Transverse colon (tissue), 4 donors: ENCODE measurements at regions not wholly inside any gene's neighbourhood (a gene's known extent, or its start where the extent isn't known, plus 50 kb on each side); places are given as distances from the start of the nearest gene placed in this dataset.

Experiments
- DNase-seq: peaks from one replicate; pipeline ENCODE4 v3.0.0-alpha.2; 2019
- H3K27ac ChIP-seq, 4 donors: fragments of 200-600 bp; sonication (generic); 2 replicates each; pipeline ENCODE4 v1.5.1; 2016 to 2018; ENCODE audit warnings: inconsistent platforms in 4 of 4
- H3K27me3 ChIP-seq: fragments of 200-600 bp; sonication (generic); 2 replicates; pipeline ENCODE4 v1.5.1; 2017; ENCODE audit warnings: inconsistent platforms
- H3K36me3 ChIP-seq, 4 donors: fragments of 200-600 bp; sonication (generic); 2 replicates each; pipeline ENCODE4 v1.5.1; 2017 to 2019; ENCODE audit warnings: inconsistent platforms in 4 of 4
- H3K4me1 ChIP-seq, 4 donors: fragments of 200-600 bp; sonication (generic); 2 replicates each; pipeline ENCODE4 v1.5.1; 2017 to 2020; ENCODE audit warnings: inconsistent platforms in 4 of 4
- H3K4me3 ChIP-seq, 4 donors: fragments of 200-600 bp; sonication (generic); 1 replicate in 1 of 4; 2 replicates in 3 of 4; pipeline versions ENCODE4 v1.5.1 to v1.6.1; 2017 to 2019; ENCODE audit warnings: inconsistent platforms in 4 of 4
- H3K9me3 ChIP-seq, 2 donors: fragments of 200-600 bp; sonication (generic); 2 replicates each; pipeline ENCODE4 v1.5.1; 2017 to 2019; ENCODE audit warnings: inconsistent platforms in 2 of 2
- EP300 ChIP-seq: sonication (generic); formaldehyde crosslinking; IDR thresholded peaks from one replicate; pipeline ENCODE4 v1.6.1; 2017; ENCODE audit warnings: antibody characterized with exemption, low read depth
- POLR2A ChIP-seq: fragments of 450-650 bp; IDR thresholded peaks from one replicate; pipeline ENCODE4 v1.6.1; 2016; ENCODE audit warnings: antibody characterized with exemption, mild to moderate bottlenecking, moderate library complexity
- POLR2AphosphoS5 ChIP-seq, 3 donors: sonication (generic); formaldehyde crosslinking; IDR thresholded peaks; one replicate each; pipeline ENCODE4 v1.6.1; 2016; ENCODE audit warnings: antibody characterized with exemption in 3 of 3
- WGBS, 2 donors: methylation state at CpG; one replicate each; pipeline ENCODE4 v1.1.5; 2018; ENCODE audit warnings: low coverage in 1 of 2; 5-methylcytosine and 5-hydroxymethylcytosine counted together
- in situ Hi-C, 4 donors: fragments of 200-750 bp; cut with MboI; loops; one replicate each; pipeline versions ENCODE4 v1.15.0 to v1.15.1; 2017; ENCODE audit warnings: low sequenced_read_pairs in 3 of 4, low pct_ligation_motif_present in 1 of 4, low pct_unique_long_range_greater_than_20kb in 1 of 4
- intact Hi-C: fragments of 100-400 bp; cut with DNase I; formaldehyde crosslinking; loops from one replicate; pipeline ENCODE4 v1.15.1; 2023; ENCODE audit warnings: low total_unique reads
- TF ChIP-seq, protein P1 (sequence below), 5 experiments: fragments of 200-600 bp in 3 of 5; fragments of 450-650 bp in 2 of 5; sonication (generic) in 3 of 5; IDR thresholded peaks; 1 replicate in 2 of 5; 2 replicates in 3 of 5; pipeline ENCODE4 v1.5.1; 2016 to 2017; ENCODE audit warnings: antibody characterized with exemption in 5 of 5, inconsistent platforms in 3 of 5, mild to moderate bottlenecking in 2 of 5, moderate library complexity in 1 of 5

DNA sequence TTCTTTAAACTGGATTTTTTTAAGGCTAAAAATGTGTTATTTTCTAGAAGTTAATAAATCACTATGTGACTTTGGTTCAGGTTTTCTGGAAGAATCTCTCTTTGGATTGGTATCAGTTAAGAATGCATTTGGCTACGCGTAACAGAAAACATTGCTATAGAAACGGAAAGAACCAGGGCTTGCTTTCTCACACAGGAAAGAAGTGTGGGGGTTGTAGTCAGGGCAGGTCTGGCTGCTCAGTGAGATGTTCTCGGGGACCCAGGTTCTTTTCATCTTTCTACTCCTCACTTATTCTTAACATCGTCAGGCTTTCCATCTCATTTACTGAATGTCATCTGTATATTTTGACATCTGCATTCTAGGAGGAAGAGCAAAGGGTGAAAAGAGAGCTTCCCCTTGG, 191.4 kb downstream of the ZBTB18 start:
- no peaks in the 10 kb centered on the region for H3K9me3 ChIP-seq
- no peak for DNase-seq
- in situ Hi-C loops (no loop called here), intact Hi-C loops (no loop called here)
- H3K4me3 ChIP-seq, result no peak overlapping the region
- no peaks in the 10 kb centered on the region for H3K4me1 ChIP-seq
- 62 to 80% methylated on average over 5 of the region's 5 CpGs for WGBS, 2 donors
- no peaks in the 10 kb centered on the region for H3K36me3 ChIP-seq
- H3K27ac ChIP-seq, result no peak overlapping the region
- no peaks in the 10 kb centered on the region for H3K27me3 ChIP-seq
- TF ChIP-seq, protein P1, sequence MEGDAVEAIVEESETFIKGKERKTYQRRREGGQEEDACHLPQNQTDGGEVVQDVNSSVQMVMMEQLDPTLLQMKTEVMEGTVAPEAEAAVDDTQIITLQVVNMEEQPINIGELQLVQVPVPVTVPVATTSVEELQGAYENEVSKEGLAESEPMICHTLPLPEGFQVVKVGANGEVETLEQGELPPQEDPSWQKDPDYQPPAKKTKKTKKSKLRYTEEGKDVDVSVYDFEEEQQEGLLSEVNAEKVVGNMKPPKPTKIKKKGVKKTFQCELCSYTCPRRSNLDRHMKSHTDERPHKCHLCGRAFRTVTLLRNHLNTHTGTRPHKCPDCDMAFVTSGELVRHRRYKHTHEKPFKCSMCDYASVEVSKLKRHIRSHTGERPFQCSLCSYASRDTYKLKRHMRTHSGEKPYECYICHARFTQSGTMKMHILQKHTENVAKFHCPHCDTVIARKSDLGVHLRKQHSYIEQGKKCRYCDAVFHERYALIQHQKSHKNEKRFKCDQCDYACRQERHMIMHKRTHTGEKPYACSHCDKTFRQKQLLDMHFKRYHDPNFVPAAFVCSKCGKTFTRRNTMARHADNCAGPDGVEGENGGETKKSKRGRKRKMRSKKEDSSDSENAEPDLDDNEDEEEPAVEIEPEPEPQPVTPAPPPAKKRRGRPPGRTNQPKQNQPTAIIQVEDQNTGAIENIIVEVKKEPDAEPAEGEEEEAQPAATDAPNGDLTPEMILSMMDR (IDR thresholded peaks at IDR 0.05), result no peak
- TF ChIP-seq POLR2A (no peak), POLR2AphosphoS5 (IDR thresholded peaks at IDR 0.05) (no peak), EP300 (no peak)

DNA sequence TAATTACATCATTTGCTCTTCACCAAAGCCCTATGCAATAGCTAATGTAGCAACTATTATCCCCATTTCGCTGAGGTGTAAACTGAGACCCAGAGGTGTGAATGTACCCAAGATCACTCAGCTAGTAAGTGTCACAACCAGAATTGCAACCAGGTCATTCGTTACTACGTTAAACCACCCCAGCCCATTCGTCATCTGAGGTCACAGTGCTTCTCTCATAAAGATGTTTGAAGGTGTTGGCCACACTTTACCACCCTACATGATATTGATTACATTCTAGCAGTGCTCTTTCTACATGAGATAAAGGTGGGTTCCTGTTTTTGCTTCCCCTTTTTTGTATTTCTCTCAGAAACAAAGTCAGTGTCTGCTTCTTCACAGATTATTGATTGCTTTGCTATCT, 195.3 kb downstream of the ZBTB18 start:
- intact Hi-C loops (no loop called here), in situ Hi-C loops (no loop called here)
- H3K4me1 ChIP-seq, result no peaks in the 10 kb centered on the region
- no peaks in the 10 kb centered on the region for H3K27me3 ChIP-seq
- no peak overlapping the region for H3K27ac ChIP-seq
- H3K4me3 ChIP-seq, result no peak overlapping the region
- H3K9me3 ChIP-seq, result no peaks in the 10 kb centered on the region
- no peak for TF ChIP-seq POLR2A
- no peak for TF ChIP-seq EP300
- TF ChIP-seq POLR2AphosphoS5 (IDR thresholded peaks at IDR 0.05), result no peak
- TF ChIP-seq, protein P1 (IDR thresholded peaks at IDR 0.05), result no peak
- 86 to 100% methylated on average over 2 to 4 of the region's 4 CpGs for WGBS, 2 donors
- no peaks in the 10 kb centered on the region for H3K36me3 ChIP-seq
- DNase-seq, result no peak

DNA sequence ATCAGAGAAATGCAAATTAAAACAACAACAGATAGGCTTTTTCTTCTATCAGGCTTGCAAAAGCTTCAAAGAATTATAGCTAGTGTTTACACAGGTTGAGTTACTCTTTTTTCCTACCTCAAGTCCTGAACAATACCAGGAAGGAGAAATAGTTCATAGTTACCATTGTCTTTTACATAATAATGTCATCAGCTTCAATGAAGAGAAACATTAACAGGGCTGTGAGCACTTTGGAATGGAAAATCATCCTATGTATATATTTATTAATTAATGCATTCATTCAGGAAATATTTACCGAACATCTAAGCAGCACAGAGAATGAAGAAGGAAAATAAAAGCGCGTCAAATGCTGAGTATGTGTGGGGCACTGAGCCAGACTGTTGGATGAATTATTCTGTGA, 197.3 kb downstream of the ZBTB18 start:
- intact Hi-C loops, result no loop called here
- no peaks in the 10 kb centered on the region for H3K4me1 ChIP-seq
- no peaks in the 10 kb centered on the region for H3K36me3 ChIP-seq
- no peak overlapping the region for H3K27ac ChIP-seq
- no peaks in the 10 kb centered on the region for H3K27me3 ChIP-seq
- no peak for TF ChIP-seq POLR2AphosphoS5 (IDR thresholded peaks at IDR 0.05)
- in situ Hi-C loops, result no loop called here
- no peak overlapping the region for H3K4me3 ChIP-seq
- DNase-seq, result no peak
- 93 to 97% methylated on average over 3 of the region's 3 CpGs for WGBS, 2 donors
- H3K9me3 ChIP-seq, result no peaks in the 10 kb centered on the region

DNA sequence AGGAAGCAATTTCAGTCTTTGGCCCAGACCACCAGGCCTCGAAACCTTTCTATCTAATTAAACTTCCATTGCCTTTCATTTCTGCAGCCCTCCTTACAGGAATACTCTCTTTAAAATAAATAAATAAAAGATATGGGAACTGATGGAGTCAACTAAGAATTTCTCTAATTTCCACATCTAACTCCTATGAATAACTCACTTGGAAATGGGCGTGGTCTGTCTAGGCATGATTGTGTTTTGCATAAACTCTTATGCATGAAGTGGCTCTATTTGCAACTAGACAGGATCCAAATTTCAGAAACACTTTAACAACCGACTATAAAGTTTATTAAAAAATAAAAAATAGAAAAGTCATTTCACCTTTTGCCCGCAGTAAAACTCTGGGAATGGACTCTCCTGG, 199.5 kb downstream of the ADSS2 start:
- 89 to 91% methylated on average over 3 to 4 of the region's 4 CpGs for WGBS, 2 donors
- Histone ChIP-seq H3K36me3 (no peaks in the 10 kb centered on the region), H3K27me3 (no peaks in the 10 kb centered on the region), H3K9me3 (no peaks in the 10 kb centered on the region), H3K27ac (no peak overlapping the region), H3K4me3 (no peak overlapping the region), H3K4me1 (no peaks in the 10 kb centered on the region)
- intact Hi-C loops, result no loop called here
- in situ Hi-C loops, result loop anchor here in 2 of 4 donors (25.0 kb wide), 2 partner anchors 215 to 915 kb away; no protein-coding TSS in a partner anchor
- no peak for DNase-seq
- TF ChIP-seq EP300 (no peak), POLR2AphosphoS5 (IDR thresholded peaks at IDR 0.05) (no peak), POLR2A (no peak)
- TF ChIP-seq, protein P1 (IDR thresholded peaks at IDR 0.05), result no peak

DNA sequence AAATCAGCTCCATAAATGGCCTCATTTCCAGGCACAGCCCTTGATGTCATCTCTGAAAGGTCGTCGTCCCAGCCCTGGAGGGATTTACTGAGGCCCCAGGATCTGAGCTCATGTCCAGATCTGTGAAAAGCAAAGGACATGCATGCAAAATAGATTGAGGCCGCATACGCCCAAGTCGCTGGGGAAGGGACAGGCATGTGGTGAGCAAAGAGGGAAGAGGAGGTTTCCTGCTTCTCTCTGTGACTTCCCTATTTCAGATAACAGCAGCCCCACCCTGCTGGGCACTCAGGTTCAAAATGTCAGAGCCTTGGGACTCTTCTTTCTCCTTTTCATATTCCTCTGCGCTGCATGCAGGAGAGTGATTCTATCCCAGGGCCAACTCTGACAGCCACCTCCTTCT, 197.2 kb downstream of the ADSS2 start:
- TF ChIP-seq POLR2AphosphoS5 (IDR thresholded peaks at IDR 0.05) (no peak), EP300 (no peak), POLR2A (no peak)
- TF ChIP-seq, protein P1 (IDR thresholded peaks at IDR 0.05), result no peak
- Histone ChIP-seq H3K36me3 (no peaks in the 10 kb centered on the region), H3K9me3 (no peaks in the 10 kb centered on the region), H3K27ac (no peak overlapping the region), H3K27me3 (no peaks in the 10 kb centered on the region), H3K4me1 (no peaks in the 10 kb centered on the region), H3K4me3 (no peak overlapping the region)
- in situ Hi-C loops (loop anchor here in 2 of 4 donors (25.0 kb wide), 2 partner anchors 217 to 917 kb away; no protein-coding TSS in a partner anchor), intact Hi-C loops (no loop called here)
- 63 to 69% methylated on average over 5 to 6 of the region's 6 CpGs for WGBS, 2 donors
- DNase-seq, result peak; percentile 13
